GM23338 (cell line): ENCODE measurements at regions not wholly inside any gene's neighbourhood (a gene's known extent, or its start where the extent isn't known, plus 50 kb on each side); places are given as distances from the start of the nearest gene placed in this dataset.
"Not testable (repeated sequence)": the region's sequence is repeated elsewhere in the genome, so short reads cannot be mapped to it uniquely, and the experiment has no call there.

Experiments used
- CREB1 ChIP-seq: fragments of 250-450 bp; sonication (Bioruptor Pico); IDR thresholded peaks from 2 replicates; pipeline ENCODE4 v1.5.0; 2020; ENCODE audit warnings: low read depth, mild to moderate bottlenecking, moderate library complexity
- EZH2 ChIP-seq: fragments of 200-600 bp; sonication (generic); IDR thresholded peaks from one replicate; pipeline ENCODE4 v1.8.0; 2017; ENCODE audit warnings: antibody characterized with exemption, mild to moderate bottlenecking, low read depth; ENCODE audit not compliant: unreplicated experiment
- EZH2phosphoT487 ChIP-seq: fragments of 200-600 bp; sonication (generic); IDR thresholded peaks from one replicate; pipeline ENCODE4 v1.8.1; 2018; ENCODE audit warnings: antibody characterized with exemption; ENCODE audit not compliant: unreplicated experiment
- JUNB ChIP-seq: IDR thresholded peaks from one replicate; pipeline ENCODE4 v1.6.1; 2016; ENCODE audit warnings: antibody characterized with exemption; ENCODE audit not compliant: unreplicated experiment
- NANOG ChIP-seq: IDR thresholded peaks from 2 replicates; pipeline ENCODE4 v1.6.1; 2016; ENCODE audit warnings: antibody characterized with exemption, borderline replicate concordance
- POLR2AphosphoS5 ChIP-seq: IDR thresholded peaks from 2 replicates; pipeline ENCODE4 v1.6.1; 2016; ENCODE audit warnings: antibody characterized with exemption, low read depth
- ZNF114 ChIP-seq: fragments of 250-450 bp; sonication (Bioruptor Pico); IDR thresholded peaks from 2 replicates; pipeline ENCODE4 v1.5.0; 2020; ENCODE audit warnings: mild to moderate bottlenecking, moderate library complexity
- ZNF331 ChIP-seq: fragments of 250-450 bp; sonication (Bioruptor Pico); IDR thresholded peaks from 2 replicates; pipeline ENCODE4 v1.5.0; 2020; ENCODE audit warnings: low read depth, mild to moderate bottlenecking, moderate library complexity
- TF ChIP-seq, protein P1 (sequence below), 2 experiments: fragments of 200-600 bp in 1 of 2; sonication (generic) in 1 of 2; conservative IDR thresholded peaks; 2 replicates each; pipeline versions ENCODE4 v1.5.1 to v1.6.1; 2016 to 2017; ENCODE audit warnings: antibody characterized with exemption in 2 of 2, low read depth in 2 of 2, mild to moderate bottlenecking in 2 of 2, moderate library complexity in 1 of 2
- TF ChIP-seq, protein P2 (sequence below): IDR thresholded peaks from one replicate; pipeline ENCODE4 v1.6.1; 2018; ENCODE audit warnings: antibody characterized with exemption; ENCODE audit not compliant: unreplicated experiment
- TF ChIP-seq, protein P3 (sequence below): fragments of 250-450 bp; sonication (Bioruptor Pico); IDR thresholded peaks from 2 replicates; pipeline ENCODE4 v1.5.0; 2020; ENCODE audit warnings: mild to moderate bottlenecking, moderate library complexity
- TF ChIP-seq, protein P4 (sequence below): IDR thresholded peaks from 2 replicates; pipeline ENCODE4 v1.6.1; 2016; ENCODE audit warnings: antibody characterized with exemption

DNA sequence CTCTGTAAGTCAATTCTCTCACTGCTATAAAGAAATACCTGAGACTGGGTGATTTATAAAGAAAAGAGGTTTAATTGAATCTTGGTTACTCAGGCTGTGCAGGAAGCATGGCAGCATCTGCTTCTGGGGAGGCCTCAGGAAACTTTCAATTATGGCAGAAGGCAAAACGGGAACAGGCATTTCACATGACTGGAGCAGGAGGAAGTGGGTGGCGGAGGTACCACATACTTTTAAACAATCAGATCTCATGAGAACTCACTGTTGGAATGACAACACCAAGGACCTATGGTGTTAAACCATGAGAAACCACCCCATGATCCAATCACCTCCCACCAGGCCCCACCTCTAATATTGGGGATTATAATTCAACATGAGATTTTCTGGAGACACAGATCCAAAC lies 315.7 kb upstream of the NRP1 start:
- TF ChIP-seq, protein P1, sequence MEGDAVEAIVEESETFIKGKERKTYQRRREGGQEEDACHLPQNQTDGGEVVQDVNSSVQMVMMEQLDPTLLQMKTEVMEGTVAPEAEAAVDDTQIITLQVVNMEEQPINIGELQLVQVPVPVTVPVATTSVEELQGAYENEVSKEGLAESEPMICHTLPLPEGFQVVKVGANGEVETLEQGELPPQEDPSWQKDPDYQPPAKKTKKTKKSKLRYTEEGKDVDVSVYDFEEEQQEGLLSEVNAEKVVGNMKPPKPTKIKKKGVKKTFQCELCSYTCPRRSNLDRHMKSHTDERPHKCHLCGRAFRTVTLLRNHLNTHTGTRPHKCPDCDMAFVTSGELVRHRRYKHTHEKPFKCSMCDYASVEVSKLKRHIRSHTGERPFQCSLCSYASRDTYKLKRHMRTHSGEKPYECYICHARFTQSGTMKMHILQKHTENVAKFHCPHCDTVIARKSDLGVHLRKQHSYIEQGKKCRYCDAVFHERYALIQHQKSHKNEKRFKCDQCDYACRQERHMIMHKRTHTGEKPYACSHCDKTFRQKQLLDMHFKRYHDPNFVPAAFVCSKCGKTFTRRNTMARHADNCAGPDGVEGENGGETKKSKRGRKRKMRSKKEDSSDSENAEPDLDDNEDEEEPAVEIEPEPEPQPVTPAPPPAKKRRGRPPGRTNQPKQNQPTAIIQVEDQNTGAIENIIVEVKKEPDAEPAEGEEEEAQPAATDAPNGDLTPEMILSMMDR (conservative IDR thresholded peaks at IDR 0.05; ENCODE audit: low read depth in 2 of 2): not testable (repeated sequence)
- not testable (repeated sequence) for TF ChIP-seq POLR2AphosphoS5; EZH2; JUNB; EZH2phosphoT487; CREB1 (CRISPR knock-in tag); ZNF114 (CRISPR knock-in tag); ZNF331 (CRISPR knock-in tag); NANOG
- TF ChIP-seq, protein P2, sequence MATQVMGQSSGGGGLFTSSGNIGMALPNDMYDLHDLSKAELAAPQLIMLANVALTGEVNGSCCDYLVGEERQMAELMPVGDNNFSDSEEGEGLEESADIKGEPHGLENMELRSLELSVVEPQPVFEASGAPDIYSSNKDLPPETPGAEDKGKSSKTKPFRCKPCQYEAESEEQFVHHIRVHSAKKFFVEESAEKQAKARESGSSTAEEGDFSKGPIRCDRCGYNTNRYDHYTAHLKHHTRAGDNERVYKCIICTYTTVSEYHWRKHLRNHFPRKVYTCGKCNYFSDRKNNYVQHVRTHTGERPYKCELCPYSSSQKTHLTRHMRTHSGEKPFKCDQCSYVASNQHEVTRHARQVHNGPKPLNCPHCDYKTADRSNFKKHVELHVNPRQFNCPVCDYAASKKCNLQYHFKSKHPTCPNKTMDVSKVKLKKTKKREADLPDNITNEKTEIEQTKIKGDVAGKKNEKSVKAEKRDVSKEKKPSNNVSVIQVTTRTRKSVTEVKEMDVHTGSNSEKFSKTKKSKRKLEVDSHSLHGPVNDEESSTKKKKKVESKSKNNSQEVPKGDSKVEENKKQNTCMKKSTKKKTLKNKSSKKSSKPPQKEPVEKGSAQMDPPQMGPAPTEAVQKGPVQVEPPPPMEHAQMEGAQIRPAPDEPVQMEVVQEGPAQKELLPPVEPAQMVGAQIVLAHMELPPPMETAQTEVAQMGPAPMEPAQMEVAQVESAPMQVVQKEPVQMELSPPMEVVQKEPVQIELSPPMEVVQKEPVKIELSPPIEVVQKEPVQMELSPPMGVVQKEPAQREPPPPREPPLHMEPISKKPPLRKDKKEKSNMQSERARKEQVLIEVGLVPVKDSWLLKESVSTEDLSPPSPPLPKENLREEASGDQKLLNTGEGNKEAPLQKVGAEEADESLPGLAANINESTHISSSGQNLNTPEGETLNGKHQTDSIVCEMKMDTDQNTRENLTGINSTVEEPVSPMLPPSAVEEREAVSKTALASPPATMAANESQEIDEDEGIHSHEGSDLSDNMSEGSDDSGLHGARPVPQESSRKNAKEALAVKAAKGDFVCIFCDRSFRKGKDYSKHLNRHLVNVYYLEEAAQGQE: not testable (repeated sequence)
- TF ChIP-seq, protein P3, sequence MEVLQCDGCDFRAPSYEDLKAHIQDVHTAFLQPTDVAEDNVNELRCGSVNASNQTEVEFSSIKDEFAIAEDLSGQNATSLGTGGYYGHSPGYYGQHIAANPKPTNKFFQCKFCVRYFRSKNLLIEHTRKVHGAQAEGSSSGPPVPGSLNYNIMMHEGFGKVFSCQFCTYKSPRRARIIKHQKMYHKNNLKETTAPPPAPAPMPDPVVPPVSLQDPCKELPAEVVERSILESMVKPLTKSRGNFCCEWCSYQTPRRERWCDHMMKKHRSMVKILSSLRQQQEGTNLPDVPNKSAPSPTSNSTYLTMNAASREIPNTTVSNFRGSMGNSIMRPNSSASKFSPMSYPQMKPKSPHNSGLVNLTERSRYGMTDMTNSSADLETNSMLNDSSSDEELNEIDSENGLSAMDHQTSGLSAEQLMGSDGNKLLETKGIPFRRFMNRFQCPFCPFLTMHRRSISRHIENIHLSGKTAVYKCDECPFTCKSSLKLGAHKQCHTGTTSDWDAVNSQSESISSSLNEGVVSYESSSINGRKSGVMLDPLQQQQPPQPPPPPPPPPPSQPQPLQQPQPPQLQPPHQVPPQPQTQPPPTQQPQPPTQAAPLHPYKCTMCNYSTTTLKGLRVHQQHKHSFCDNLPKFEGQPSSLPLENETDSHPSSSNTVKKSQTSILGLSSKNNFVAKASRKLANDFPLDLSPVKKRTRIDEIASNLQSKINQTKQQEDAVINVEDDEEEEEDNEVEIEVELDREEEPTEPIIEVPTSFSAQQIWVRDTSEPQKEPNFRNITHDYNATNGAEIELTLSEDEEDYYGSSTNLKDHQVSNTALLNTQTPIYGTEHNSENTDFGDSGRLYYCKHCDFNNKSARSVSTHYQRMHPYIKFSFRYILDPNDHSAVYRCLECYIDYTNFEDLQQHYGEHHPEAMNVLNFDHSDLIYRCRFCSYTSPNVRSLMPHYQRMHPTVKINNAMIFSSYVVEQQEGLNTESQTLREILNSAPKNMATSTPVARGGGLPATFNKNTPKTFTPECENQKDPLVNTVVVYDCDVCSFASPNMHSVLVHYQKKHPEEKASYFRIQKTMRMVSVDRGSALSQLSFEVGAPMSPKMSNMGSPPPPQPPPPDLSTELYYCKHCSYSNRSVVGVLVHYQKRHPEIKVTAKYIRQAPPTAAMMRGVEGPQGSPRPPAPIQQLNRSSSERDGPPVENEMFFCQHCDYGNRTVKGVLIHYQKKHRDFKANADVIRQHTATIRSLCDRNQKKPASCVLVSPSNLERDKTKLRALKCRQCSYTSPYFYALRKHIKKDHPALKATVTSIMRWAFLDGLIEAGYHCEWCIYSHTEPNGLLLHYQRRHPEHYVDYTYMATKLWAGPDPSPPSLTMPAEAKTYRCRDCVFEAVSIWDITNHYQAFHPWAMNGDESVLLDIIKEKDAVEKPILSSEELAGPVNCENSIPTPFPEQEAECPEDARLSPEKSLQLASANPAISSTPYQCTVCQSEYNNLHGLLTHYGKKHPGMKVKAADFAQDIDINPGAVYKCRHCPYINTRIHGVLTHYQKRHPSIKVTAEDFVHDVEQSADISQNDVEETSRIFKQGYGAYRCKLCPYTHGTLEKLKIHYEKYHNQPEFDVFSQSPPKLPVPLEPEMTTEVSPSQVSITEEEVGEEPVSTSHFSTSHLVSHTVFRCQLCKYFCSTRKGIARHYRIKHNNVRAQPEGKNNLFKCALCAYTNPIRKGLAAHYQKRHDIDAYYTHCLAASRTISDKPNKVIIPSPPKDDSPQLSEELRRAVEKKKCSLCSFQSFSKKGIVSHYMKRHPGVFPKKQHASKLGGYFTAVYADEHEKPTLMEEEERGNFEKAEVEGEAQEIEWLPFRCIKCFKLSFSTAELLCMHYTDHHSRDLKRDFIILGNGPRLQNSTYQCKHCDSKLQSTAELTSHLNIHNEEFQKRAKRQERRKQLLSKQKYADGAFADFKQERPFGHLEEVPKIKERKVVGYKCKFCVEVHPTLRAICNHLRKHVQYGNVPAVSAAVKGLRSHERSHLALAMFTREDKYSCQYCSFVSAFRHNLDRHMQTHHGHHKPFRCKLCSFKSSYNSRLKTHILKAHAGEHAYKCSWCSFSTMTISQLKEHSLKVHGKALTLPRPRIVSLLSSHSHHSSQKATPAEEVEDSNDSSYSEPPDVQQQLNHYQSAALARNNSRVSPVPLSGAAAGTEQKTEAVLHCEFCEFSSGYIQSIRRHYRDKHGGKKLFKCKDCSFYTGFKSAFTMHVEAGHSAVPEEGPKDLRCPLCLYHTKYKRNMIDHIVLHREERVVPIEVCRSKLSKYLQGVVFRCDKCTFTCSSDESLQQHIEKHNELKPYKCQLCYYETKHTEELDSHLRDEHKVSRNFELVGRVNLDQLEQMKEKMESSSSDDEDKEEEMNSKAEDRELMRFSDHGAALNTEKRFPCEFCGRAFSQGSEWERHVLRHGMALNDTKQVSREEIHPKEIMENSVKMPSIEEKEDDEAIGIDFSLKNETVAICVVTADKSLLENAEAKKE: not testable (repeated sequence)
- TF ChIP-seq, protein P4, sequence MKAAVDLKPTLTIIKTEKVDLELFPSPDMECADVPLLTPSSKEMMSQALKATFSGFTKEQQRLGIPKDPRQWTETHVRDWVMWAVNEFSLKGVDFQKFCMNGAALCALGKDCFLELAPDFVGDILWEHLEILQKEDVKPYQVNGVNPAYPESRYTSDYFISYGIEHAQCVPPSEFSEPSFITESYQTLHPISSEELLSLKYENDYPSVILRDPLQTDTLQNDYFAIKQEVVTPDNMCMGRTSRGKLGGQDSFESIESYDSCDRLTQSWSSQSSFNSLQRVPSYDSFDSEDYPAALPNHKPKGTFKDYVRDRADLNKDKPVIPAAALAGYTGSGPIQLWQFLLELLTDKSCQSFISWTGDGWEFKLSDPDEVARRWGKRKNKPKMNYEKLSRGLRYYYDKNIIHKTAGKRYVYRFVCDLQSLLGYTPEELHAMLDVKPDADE: not testable (repeated sequence)
